HEK293T (cell line): ENCODE measurements at regions not wholly inside any gene's neighbourhood (a gene's known extent, or its start where the extent isn't known, plus 50 kb on each side); places are given as distances from the start of the nearest gene placed in this dataset.

Source experiments
- CTCF ChIA-PET: fragments of 350-600 bp; formaldehyde crosslinking; extraction: SDS; loops from one replicate; lab custom pipeline; 2021; ENCODE audit warnings: antibody characterized with exemption, inconsistent platforms; lab: Yijun Ruan, JAX
- POLR2A ChIA-PET: fragments of 350-600 bp; formaldehyde crosslinking; extraction: SDS; loops from one replicate; lab custom pipeline; 2020; ENCODE audit warnings: antibody characterized with exemption, inconsistent platforms; lab: Yijun Ruan, JAX
- DNase-seq: peaks from one replicate; pipeline ENCODE4 v3.0.0; 2012; ENCODE audit warnings: mixed read lengths; ENCODE audit errors: extremely low spot score
- ARNT ChIP-seq: fragments of 450-650 bp; IDR thresholded peaks from 2 replicates; pipeline ENCODE4 v1.6.1; 2017; ENCODE audit warnings: mild to moderate bottlenecking
- BHLHE40 ChIP-seq: fragments of 450-650 bp; IDR thresholded peaks from 2 replicates; pipeline ENCODE4 v1.6.1; 2016; ENCODE audit warnings: mild to moderate bottlenecking, moderate library complexity, borderline replicate concordance
- CTBP1 ChIP-seq: fragments of 450-650 bp; IDR thresholded peaks from 2 replicates; pipeline ENCODE4 v1.6.1; 2016; ENCODE audit warnings: borderline replicate concordance
- ELF4 ChIP-seq: fragments of 450-650 bp; IDR thresholded peaks from 2 replicates; pipeline ENCODE4 v1.6.1; 2017; ENCODE audit warnings: antibody characterized with exemption
- FOXA1 ChIP-seq: fragments of 450-650 bp; IDR thresholded peaks from 2 replicates; pipeline ENCODE4 v1.6.1; 2016; ENCODE audit warnings: mild to moderate bottlenecking
- FOXK2 ChIP-seq: fragments of 450-650 bp; IDR thresholded peaks from 2 replicates; pipeline ENCODE4 v1.6.1; 2016; ENCODE audit warnings: mild to moderate bottlenecking
- FOXM1 ChIP-seq: fragments of 450-650 bp; IDR thresholded peaks from 2 replicates; pipeline ENCODE4 v1.6.1; 2017; ENCODE audit warnings: mild to moderate bottlenecking, borderline replicate concordance
- HDGF ChIP-seq: fragments of 450-650 bp; IDR thresholded peaks from 2 replicates; pipeline ENCODE4 v1.6.1; 2017; ENCODE audit warnings: antibody characterized with exemption, borderline replicate concordance
- L3MBTL2 ChIP-seq: fragments of 450-650 bp; conservative IDR thresholded peaks from 2 replicates; pipeline ENCODE4 v1.6.1; 2016; ENCODE audit warnings: mild to moderate bottlenecking
- LEF1 ChIP-seq: fragments of 450-650 bp; IDR thresholded peaks from 2 replicates; pipeline ENCODE4 v1.6.1; 2017; ENCODE audit warnings: mild to moderate bottlenecking, borderline replicate concordance
- NFRKB ChIP-seq: fragments of 450-650 bp; IDR thresholded peaks from 2 replicates; pipeline ENCODE4 v1.6.1; 2016; ENCODE audit warnings: mild to moderate bottlenecking, moderate library complexity
- PKNOX1 ChIP-seq: fragments of 450-650 bp; IDR thresholded peaks from 2 replicates; pipeline ENCODE4 v1.6.1; 2016
- SP1 ChIP-seq: fragments of 450-650 bp; IDR thresholded peaks from 2 replicates; pipeline ENCODE4 v1.6.1; 2017
- SUZ12 ChIP-seq: fragments of 450-650 bp; IDR thresholded peaks from 2 replicates; pipeline ENCODE4 v1.6.1; 2016; ENCODE audit warnings: mild to moderate bottlenecking
- TARDBP ChIP-seq: fragments of 450-650 bp; IDR thresholded peaks from 2 replicates; pipeline ENCODE4 v1.6.1; 2016
- ZNF384 ChIP-seq: fragments of 450-650 bp; IDR thresholded peaks from 2 replicates; pipeline ENCODE4 v1.6.1; 2016

- CTCF ChIA-PET, result no interaction called here
- no peak for TF ChIP-seq SUZ12
- no peak for TF ChIP-seq PKNOX1
- TF ChIP-seq TARDBP, result no peak
- TF ChIP-seq LEF1, result no peak
- TF ChIP-seq NFRKB, result no peak
- POLR2A ChIA-PET, result no interaction called here
- DNase-seq, result no peak
These were observed 64.8 kb upstream of the SLCO2A1 start for GRCh38 chr3:134094491-134094890.

- no peak for DNase-seq
- ChIA-PET POLR2A (no interaction called here), CTCF (no interaction called here)
- TF ChIP-seq LEF1, result no peak
- TF ChIP-seq SP1, result no peak
- TF ChIP-seq ZNF384, result no peak
- no peak for TF ChIP-seq BHLHE40
- no peak for TF ChIP-seq SUZ12
- no peak for TF ChIP-seq NFRKB
- 0 out of 2 replicates have a peak, but pooled peaks have one; percentile 16 for TF ChIP-seq PKNOX1
- TF ChIP-seq FOXM1, result no peak
These were observed 64.2 kb upstream of the SLCO2A1 start for GRCh38 chr3:134093956-134094355.

GRCh38 chr3:134092208-134092701 lies 62.5 kb upstream of the SLCO2A1 start:
- DNase-seq, result peak; percentile 3
- POLR2A ChIA-PET, result no interaction called here
- CTCF ChIA-PET, result no interaction called here
- TF ChIP-seq PKNOX1 (no peak), LEF1 (no peak), FOXM1 (no peak), SP1 (no peak), TARDBP (no peak), FOXK2 (no peak), FOXA1 (no peak), SUZ12 (no peak), HDGF (no peak), BHLHE40 (no peak), ARNT (no peak), NFRKB (no peak), L3MBTL2 (no peak), ELF4 (no peak), ZNF384 (no peak), CTBP1 (no peak)

GRCh38 chr3:134090031-134090430 lies 60.3 kb upstream of the SLCO2A1 start:
- TF ChIP-seq FOXA1, result no peak
- TF ChIP-seq HDGF, result no peak
- ChIA-PET POLR2A (no interaction called here), CTCF (no interaction called here)
- DNase-seq, result no peak

- CTCF ChIA-PET, result no interaction called here
These were observed 57.6 kb upstream of the SLCO2A1 start for GRCh38 chr3:134087060-134087974.

More at GRCh38 chr3:134087060-134087974, 57.6 kb upstream of the SLCO2A1 start:
- POLR2A ChIA-PET, result no interaction called here
- no peak for DNase-seq
- no peak for TF ChIP-seq FOXM1
- TF ChIP-seq FOXA1, result no peak
- TF ChIP-seq PKNOX1, result no peak
- TF ChIP-seq BHLHE40, result no peak
- no peak for TF ChIP-seq SUZ12
- TF ChIP-seq ZNF384, result no peak
- TF ChIP-seq NFRKB, result no peak
- no peak for TF ChIP-seq LEF1
- TF ChIP-seq CTBP1, result no peak
